ENCODE measurements at regions not wholly inside any gene's neighbourhood (a gene's known extent, or its start where the extent isn't known, plus 50 kb on each side); places are given as distances from the start of the nearest gene placed in this dataset.
"Not testable (repeated sequence)": the region's sequence is repeated elsewhere in the genome, so short reads cannot be mapped to it uniquely, and the experiment has no call there.

DNA sequence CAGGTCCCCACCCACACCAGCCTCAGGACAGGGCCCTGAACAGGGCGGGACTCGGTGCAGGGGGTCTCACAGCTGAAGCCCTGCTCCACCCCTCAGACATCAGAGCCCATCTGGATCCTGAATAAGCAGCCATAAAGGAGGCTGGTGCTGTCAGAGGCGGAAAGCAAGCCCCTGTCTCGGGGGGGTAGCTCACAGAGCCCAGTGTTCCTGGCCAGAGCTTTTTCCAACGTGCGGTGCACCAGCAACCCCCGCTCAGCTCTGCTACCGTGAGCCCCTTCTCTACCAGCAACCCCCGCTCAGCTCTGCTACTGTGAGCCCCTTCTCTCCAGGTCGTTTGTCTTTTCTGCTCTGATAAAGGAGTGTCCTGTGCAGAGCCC, 136.5 kb upstream of the SFSWAP start:
- H3K27ac Mint-ChIP-seq: no peak overlapping the region
- H3K4me3 Mint-ChIP-seq: no peak overlapping the region
- no peaks in the 10 kb centered on the region for H3K9me3 Mint-ChIP-seq
- no peaks in the 10 kb centered on the region for H3K36me3 Mint-ChIP-seq
- no peaks in the 10 kb centered on the region for H3K4me1 Mint-ChIP-seq
- H3K27me3 Mint-ChIP-seq: peaks cover 10% of the 10 kb centered on the region
- no peak for DNase-seq (ENCODE audit: low spot score in 2 of 2)
- ATAC-seq (ENCODE audit: low read depth): no peak

DNA sequence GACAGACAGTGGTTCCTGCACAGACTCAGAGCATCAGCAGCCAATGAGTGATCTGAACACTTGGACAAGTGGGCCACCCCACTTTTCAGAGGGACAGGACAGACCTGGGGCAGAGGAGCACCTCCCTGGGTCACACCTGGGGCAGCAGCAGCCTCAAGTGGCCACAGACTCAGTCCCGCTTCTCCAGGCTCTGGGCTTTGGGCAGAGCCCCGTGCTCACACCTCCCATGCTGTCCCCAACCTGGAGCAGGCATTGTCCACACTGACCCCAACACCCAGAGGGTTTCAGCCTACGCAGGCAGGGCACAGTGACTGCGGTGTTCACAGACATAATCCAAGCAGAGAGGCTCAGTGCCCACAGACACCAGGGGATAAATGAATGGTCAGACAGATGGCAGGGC, 135.5 kb upstream of the SFSWAP start:
- no peak for DNase-seq (ENCODE audit: low spot score in 2 of 2)

DNA sequence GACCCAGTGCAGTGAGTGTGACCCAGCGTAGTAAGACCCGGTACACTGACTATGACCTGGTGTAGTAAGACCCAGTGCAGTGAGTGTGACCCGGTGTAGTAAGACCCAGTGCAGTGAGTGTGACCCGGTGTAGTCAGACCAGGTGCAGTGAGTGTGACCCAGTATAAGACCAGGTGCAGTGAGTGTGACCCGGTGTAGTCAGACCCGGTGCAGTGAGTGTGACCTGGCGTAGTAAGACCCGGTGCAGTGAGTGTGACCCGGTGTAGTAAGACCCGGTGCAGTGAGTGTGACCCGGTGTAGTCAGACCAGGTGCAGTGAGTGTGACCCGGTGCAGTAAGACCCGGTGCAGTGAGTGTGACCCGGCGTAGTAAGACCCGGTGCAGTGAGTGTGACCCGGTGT, 134.2 kb upstream of the SFSWAP start:
- H3K27me3 Mint-ChIP-seq; DNase-seq (ENCODE audit: low spot score in 2 of 2); H3K36me3 Mint-ChIP-seq; ATAC-seq (ENCODE audit: low read depth); H3K4me1 Mint-ChIP-seq; H3K9me3 Mint-ChIP-seq; H3K4me3 Mint-ChIP-seq; H3K27ac Mint-ChIP-seq: not testable (repeated sequence)

More for the DNA sequence above, 135.5 kb upstream of the SFSWAP start:
- H3K9me3 Mint-ChIP-seq: no peaks in the 10 kb centered on the region
- H3K4me1 Mint-ChIP-seq: no peaks in the 10 kb centered on the region
- H3K27me3 Mint-ChIP-seq: peaks cover 13% of the 10 kb centered on the region
- no peaks in the 10 kb centered on the region for H3K36me3 Mint-ChIP-seq
- ATAC-seq (ENCODE audit: low read depth): no peak
- no peak overlapping the region for H3K27ac Mint-ChIP-seq
- H3K4me3 Mint-ChIP-seq: no peak overlapping the region

DNA sequence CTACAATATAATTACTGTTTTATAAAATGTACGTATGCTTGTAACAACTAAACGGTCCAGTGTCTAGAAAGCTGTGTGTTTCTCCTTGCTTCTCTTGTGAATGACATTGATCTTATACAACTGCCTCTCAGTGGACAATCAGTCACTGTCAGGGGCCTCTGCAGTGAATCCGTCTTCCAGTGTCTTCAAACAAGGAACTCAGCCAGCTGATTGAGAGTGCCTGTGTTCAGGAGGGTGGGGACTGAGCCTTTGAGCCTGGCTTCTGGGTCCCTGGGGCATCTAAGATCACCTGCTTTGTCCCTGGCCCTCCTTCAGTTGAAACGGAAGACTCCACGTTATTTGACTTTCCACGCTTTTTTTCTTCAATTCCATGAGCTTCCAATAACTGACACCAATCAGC, 133.1 kb upstream of the SFSWAP start:
- no peak overlapping the region for H3K27ac Mint-ChIP-seq
- H3K27me3 Mint-ChIP-seq: peaks cover 10% of the 10 kb centered on the region
- H3K4me1 Mint-ChIP-seq: no peaks in the 10 kb centered on the region
- H3K36me3 Mint-ChIP-seq: no peaks in the 10 kb centered on the region
- DNase-seq (ENCODE audit: low spot score in 2 of 2) (no peak), ATAC-seq (ENCODE audit: low read depth) (no peak)
- no peak overlapping the region for H3K4me3 Mint-ChIP-seq
- no peaks in the 10 kb centered on the region for H3K9me3 Mint-ChIP-seq

DNA sequence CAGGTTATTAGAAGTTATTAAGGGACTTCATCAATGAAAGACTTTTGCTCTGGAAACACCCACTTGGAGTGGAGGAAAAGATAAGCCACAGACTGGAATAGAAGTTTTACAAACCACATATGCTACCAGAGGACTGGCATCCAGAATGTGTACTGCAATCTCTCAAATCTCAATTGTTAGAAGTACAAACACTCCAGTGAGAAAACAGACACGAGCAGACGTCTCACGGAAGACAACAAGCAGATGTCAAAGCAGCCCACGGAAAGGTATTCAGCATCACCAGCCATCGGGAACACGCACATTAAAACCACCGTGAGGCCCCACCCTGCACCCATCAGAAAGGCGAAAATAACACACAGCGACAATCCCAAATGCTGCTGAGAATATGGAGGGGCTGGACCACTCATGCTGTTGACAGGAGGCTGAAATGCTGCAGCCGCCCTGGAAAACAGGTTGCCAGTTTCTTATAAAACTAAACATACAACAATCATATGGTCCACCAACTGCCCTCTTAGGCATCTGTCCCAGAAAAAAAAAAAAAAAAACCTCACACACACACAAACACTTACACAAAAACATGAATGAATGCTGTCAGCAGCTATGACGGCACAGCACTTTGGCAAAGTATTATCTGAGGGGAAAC, 131.9 kb upstream of the SFSWAP start:
- DNase-seq (ENCODE audit: low spot score in 2 of 2) (no peak), ATAC-seq (ENCODE audit: low read depth) (no peak)
- H3K27ac Mint-ChIP-seq: no peak overlapping the region
- no peak overlapping the region for H3K4me3 Mint-ChIP-seq
- peaks cover 13% of the 10 kb centered on the region for H3K27me3 Mint-ChIP-seq
- no peaks in the 10 kb centered on the region for H3K36me3 Mint-ChIP-seq
- no peaks in the 10 kb centered on the region for H3K4me1 Mint-ChIP-seq
- H3K9me3 Mint-ChIP-seq: no peaks in the 10 kb centered on the region

DNA sequence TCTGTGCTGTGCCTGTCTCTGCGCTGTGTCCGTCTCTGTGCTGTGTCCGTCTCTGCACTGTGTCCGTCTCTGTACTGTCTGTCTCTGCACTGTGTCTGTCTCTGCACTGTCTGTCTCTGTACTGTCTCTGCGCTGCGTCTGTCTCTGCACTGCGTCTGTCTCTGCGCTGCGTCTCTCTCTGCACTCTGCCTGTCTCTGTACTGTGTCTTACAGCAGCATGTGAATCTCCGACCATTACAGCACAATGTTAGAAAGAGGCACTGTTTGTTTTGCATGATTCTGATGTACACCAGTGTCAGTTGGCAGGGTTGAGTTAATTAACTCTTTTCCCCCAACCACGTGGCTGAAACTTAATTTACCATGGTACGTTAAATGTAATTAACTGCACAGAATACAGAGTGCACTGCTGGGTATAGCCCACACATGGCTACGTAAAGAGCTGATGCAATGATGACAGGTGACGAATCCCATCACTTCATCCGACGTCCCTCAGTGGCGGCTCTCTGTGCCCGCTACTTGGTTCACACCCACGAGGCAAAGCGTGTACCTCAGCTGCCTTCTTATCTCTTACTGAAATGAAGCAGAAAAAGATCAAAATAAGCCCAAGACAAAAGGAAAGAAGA, 127.7 kb upstream of the SFSWAP start:
- no peaks in the 10 kb centered on the region for H3K36me3 Mint-ChIP-seq
- DNase-seq (ENCODE audit: low spot score in 2 of 2): no peak
- no peak overlapping the region for H3K27ac Mint-ChIP-seq
- no peak overlapping the region for H3K4me3 Mint-ChIP-seq
- no peak for ATAC-seq (ENCODE audit: low read depth)
- no peaks in the 10 kb centered on the region for H3K9me3 Mint-ChIP-seq
- peaks cover 17% of the 10 kb centered on the region for H3K27me3 Mint-ChIP-seq
- no peaks in the 10 kb centered on the region for H3K4me1 Mint-ChIP-seq

DNA sequence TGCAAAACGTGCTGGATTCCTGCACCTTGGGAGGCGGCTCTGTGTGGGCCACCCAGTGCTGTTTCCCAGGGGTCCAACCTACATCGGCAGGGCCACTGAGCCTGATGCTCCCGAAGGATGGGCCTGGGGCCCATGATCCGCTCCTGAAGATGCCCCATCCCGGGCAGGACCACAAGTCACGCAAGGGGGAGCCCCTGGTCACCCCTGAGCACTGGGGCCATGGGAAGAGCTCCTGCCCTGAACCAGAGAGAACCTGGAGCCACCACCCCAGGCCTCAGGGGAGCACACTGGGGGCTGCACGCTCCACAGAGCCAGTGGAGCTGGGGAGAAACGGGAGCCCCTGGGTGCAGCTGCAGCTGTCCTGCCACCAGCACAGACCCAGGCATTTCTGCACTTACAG, 124.6 kb upstream of the SFSWAP start:
- ATAC-seq (ENCODE audit: low read depth): no peak
- no peak overlapping the region for H3K27ac Mint-ChIP-seq
- H3K36me3 Mint-ChIP-seq: no peaks in the 10 kb centered on the region
- no peaks in the 10 kb centered on the region for H3K9me3 Mint-ChIP-seq
- no peak for DNase-seq (ENCODE audit: low spot score in 2 of 2)
- H3K4me1 Mint-ChIP-seq: no peaks in the 10 kb centered on the region
- H3K27me3 Mint-ChIP-seq: peaks cover 13% of the 10 kb centered on the region
- no peak overlapping the region for H3K4me3 Mint-ChIP-seq

DNA sequence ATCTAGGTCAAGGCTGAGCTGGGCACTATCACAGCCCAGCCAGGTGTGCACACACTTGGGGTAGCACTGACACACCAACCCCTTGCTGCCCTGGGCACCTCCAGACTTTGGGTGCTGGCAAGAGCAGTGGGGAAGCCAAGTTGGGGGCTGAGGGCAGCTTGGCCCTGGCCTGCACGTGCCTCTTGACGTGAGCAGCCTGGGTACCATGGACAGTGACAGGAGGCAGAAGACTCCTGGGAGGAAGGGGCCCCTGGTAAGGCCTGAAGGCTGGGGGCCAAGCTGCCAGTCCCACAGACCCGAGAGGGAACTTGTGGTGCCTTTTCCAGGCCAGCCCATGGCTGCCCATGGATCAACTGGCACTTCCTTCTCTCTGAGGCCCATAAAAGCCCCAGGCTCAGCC, 124.1 kb upstream of the SFSWAP start:
- Mint-ChIP-seq H3K9me3 (no peaks in the 10 kb centered on the region), H3K27ac (no peak overlapping the region), H3K27me3 (peaks cover 13% of the 10 kb centered on the region), H3K36me3 (no peaks in the 10 kb centered on the region), H3K4me1 (no peaks in the 10 kb centered on the region), H3K4me3 (no peak overlapping the region)
- ATAC-seq (ENCODE audit: low read depth): no peak
- DNase-seq (ENCODE audit: low spot score in 2 of 2): no peak

DNA sequence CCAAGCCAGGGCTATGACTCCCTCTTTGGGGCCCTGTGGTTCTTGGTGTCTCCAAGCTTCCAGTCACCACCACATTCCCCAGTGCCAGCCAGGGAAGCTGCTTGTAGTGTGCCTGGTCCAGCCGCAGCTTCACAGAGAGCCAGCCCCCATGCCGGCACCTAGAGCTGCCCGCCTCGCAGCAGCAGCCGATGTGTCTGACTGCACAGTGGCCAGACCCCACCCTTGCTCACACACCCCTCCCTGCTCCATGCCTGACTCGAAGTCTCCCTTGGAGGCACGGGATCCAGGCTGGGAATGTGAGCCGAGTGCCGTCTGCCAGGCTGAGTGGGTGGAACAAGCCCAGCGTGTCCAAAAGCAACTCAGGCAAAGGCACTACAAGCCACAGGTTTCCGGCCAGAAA, 123.3 kb upstream of the SFSWAP start:
- DNase-seq (ENCODE audit: low spot score in 2 of 2) (no peak), ATAC-seq (ENCODE audit: low read depth) (no peak)
- Mint-ChIP-seq H3K27ac (no peak overlapping the region), H3K27me3 (peaks cover 13% of the 10 kb centered on the region), H3K4me3 (no peak overlapping the region), H3K4me1 (no peaks in the 10 kb centered on the region), H3K9me3 (no peaks in the 10 kb centered on the region), H3K36me3 (no peaks in the 10 kb centered on the region)

DNA sequence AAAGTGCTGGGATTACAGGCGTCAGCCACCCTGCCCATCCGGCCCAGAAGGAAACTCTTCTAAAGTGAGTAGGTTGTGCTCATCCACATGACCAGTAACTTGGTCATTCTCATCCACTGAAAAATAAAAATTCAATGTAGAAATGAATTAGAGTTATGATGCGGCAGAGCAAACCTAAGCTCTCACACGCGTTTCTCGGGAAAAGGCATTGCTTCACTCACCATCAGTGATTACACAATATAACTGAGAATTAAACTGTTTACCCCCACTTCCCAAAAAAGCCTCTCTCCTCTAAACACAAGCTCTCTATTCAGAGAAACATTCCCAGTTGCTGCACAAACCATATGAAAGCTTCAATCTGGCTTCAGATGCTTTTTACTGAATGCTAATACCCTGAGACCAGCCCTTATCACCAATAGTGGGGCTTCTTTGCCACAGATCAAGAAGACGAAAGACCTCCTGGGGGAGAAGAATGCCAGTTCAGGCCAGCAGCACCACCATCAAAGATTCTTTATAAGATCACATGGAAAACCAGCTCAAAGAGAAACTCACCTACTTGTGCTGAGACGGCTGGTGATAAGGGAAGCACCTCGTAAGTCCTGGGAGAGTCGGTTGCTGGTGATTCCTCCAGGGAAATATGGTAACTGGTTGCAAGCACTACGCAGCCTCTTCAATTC, 121.5 kb upstream of the SFSWAP start:
- H3K4me1 Mint-ChIP-seq: peaks cover 7% of the 10 kb centered on the region
- ATAC-seq (ENCODE audit: low read depth): no peak
- H3K9me3 Mint-ChIP-seq: no peaks in the 10 kb centered on the region
- H3K27me3 Mint-ChIP-seq: peaks cover 12% of the 10 kb centered on the region
- no peak for DNase-seq (ENCODE audit: low spot score in 2 of 2)
- H3K36me3 Mint-ChIP-seq: no peaks in the 10 kb centered on the region
- no peak overlapping the region for H3K27ac Mint-ChIP-seq
- H3K4me3 Mint-ChIP-seq: no peak overlapping the region

DNA sequence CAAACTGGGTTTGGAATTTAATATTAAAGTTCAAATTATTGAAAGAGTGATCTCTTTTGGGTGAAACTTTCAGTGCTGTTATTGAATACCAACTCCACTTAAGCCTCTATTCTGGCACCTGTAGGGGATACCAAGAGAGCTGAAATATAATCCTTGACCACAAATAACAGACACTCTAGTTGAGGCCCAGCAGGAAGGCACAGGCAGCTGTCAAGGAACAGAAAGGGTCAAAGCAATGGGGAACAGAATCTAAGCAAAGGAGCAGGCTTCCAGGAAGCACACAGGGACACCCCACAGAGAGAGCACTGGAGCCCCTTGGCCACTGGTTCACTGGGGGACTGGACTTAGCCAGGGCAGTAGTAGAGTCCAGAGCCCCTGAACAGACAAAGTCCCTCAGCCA, 120.9 kb upstream of the SFSWAP start:
- H3K27ac Mint-ChIP-seq: no peak overlapping the region
- H3K4me3 Mint-ChIP-seq: no peak overlapping the region
- no peak for DNase-seq (ENCODE audit: low spot score in 2 of 2)
- H3K4me1 Mint-ChIP-seq: peaks cover 7% of the 10 kb centered on the region
- no peak for ATAC-seq (ENCODE audit: low read depth)
- H3K27me3 Mint-ChIP-seq: peaks cover 9% of the 10 kb centered on the region
- H3K9me3 Mint-ChIP-seq: no peaks in the 10 kb centered on the region
- H3K36me3 Mint-ChIP-seq: no peaks in the 10 kb centered on the region

DNA sequence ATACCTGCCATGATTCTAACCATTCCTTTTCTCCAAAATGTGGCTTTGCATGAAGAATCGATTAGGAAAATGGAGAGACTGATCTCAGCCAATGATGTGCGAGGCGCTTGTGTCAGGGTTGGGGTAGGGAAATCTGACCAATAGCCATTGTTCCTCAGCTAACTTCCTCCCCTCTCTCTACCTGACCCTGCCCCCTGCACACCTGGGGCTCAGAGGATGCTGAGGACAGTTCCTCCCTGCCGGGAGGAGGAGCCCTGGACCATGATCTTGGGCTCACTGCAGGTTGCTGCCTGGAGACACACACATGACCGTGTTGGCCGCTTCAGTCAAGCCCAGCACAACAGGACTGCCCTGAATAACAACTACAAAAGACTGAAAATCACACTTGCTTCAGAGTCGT, 119.8 kb upstream of the SFSWAP start:
- Mint-ChIP-seq H3K27ac (no peak overlapping the region), H3K36me3 (no peaks in the 10 kb centered on the region), H3K4me3 (no peak overlapping the region), H3K9me3 (no peaks in the 10 kb centered on the region), H3K27me3 (peaks cover 6% of the 10 kb centered on the region), H3K4me1 (peaks cover 7% of the 10 kb centered on the region)
- ATAC-seq (ENCODE audit: low read depth): no peak
- no peak for DNase-seq (ENCODE audit: low spot score in 2 of 2)

DNA sequence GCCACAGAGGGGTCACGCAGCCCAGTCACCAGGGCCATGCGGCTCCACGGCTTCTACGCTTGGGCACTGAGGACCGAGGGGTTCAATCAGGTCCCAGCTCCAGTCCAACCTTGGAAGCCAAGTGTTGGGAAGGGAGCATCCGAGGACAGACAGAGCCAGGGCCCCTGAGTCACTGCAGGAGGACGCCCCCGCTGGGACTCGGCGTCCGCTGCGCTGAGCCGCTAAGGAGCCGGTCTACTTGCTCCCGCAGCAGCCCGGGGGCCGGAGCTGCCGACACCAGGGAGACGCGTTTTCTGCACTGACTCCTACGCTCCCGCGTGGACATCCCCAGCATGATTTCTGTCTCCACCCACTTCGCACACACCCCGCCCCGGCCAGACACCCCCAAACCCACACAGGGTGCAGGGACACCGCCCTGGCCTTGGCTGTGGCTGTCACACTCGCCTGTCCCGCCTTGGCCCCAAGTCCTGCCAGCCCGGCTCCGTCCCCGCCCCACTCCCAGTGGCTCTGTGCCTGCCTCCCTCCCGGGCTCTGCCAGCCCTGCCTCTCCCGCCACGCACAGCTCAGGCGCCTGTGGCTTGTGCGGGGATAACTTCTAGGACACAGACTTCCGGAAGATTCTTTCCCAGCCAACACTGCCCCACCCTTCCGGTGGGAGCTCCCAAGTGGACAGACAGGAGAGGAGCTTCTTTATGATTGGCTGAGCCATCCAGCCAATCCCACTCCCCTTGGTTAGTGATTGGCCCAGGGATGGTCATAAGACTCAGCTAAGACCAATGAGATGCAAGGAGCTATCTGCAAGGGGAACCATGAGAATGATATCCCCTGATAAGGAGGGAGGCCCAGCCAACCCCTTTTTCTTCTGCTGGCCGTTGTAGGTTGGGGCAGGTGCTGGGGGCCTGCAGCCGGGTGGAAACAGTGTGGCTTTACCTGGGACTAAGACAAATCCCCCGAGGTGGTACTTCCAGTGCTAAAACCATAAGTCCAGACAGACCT, 118.9 kb upstream of the SFSWAP start:
- H3K9me3 Mint-ChIP-seq: no peaks in the 10 kb centered on the region
- peaks cover 6% of the 10 kb centered on the region for H3K27me3 Mint-ChIP-seq
- H3K27ac Mint-ChIP-seq: no peak overlapping the region
- H3K4me1 Mint-ChIP-seq: peaks cover 7% of the 10 kb centered on the region
- H3K4me3 Mint-ChIP-seq: no peak overlapping the region
- no peaks in the 10 kb centered on the region for H3K36me3 Mint-ChIP-seq
- no peak for ATAC-seq (ENCODE audit: low read depth)
- DNase-seq (ENCODE audit: low spot score in 2 of 2): no peak

DNA sequence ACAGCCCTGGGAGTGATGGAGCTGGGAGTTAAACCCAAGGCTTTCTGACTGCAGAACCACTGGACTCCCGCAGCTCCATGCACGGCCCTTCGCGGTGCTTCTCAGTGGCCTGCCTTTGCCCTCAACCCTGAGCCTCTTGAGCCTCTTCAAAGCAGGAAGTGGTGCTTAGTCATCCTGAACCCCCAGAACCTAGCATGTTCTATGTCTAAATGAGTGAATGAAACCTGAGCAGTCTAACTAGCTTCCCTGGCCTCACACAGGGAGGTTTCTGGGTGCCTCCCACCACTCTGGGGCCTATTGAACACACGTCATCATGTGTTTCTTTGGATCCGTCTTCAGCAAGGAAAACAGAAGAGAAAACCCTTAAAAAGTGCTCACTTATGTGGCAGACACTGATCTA, 117.9 kb upstream of the SFSWAP start:
- H3K27me3 Mint-ChIP-seq: peaks cover 10% of the 10 kb centered on the region
- ATAC-seq (ENCODE audit: low read depth) (peak; percentile 49), DNase-seq (ENCODE audit: low spot score in 2 of 2) (no peak)
- no peak overlapping the region for H3K4me3 Mint-ChIP-seq
- no peaks in the 10 kb centered on the region for H3K36me3 Mint-ChIP-seq
- peaks cover 7% of the 10 kb centered on the region for H3K4me1 Mint-ChIP-seq
- no peak overlapping the region for H3K27ac Mint-ChIP-seq
- no peaks in the 10 kb centered on the region for H3K9me3 Mint-ChIP-seq
